ENCODE measurements at regions not wholly inside any gene's neighbourhood (a gene's known extent, or its start where the extent isn't known, plus 50 kb on each side); places are given as distances from the start of the nearest gene placed in this dataset.

DNA sequence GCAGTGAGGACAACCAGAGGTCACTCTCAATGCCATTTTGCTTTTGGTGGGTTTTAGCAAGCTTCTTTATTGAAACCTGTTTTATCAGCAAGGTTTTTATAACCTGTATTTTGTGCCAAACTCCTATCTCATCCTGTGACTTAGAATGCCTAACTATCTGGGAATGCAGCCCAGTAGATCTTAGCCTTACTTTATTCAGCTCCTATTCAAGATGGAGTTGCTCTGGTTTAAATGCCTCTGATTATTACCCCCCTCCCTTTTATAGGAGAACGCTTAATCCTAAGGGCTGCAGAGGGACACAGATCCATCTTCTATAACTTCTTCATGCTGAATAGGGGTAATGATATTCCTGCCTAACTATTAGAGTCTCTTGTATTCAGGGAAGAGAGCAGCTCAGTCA, 179.1 kb downstream of the KIF18A start:
- WGBS, 3 donors, result 70 to 86% (median 85%) methylated on average over 1 of the region's 1 CpG
- Histone ChIP-seq H3K36me3 (ENCODE audit: insufficient read depth in 1 of 2, low read depth in 1 of 2) (no peaks in the 10 kb centered on the region), H3K4me3 (no peak overlapping the region), H3K9me3 (no peaks in the 10 kb centered on the region), H3K27me3 (ENCODE audit: insufficient read depth in 3 of 3, low read length in 2 of 3) (no peaks in the 10 kb centered on the region), H3K27ac (no peak overlapping the region), H3K4me1 (no peaks in the 10 kb centered on the region)
- no peak for ATAC-seq
- TF ChIP-seq, protein P1, sequence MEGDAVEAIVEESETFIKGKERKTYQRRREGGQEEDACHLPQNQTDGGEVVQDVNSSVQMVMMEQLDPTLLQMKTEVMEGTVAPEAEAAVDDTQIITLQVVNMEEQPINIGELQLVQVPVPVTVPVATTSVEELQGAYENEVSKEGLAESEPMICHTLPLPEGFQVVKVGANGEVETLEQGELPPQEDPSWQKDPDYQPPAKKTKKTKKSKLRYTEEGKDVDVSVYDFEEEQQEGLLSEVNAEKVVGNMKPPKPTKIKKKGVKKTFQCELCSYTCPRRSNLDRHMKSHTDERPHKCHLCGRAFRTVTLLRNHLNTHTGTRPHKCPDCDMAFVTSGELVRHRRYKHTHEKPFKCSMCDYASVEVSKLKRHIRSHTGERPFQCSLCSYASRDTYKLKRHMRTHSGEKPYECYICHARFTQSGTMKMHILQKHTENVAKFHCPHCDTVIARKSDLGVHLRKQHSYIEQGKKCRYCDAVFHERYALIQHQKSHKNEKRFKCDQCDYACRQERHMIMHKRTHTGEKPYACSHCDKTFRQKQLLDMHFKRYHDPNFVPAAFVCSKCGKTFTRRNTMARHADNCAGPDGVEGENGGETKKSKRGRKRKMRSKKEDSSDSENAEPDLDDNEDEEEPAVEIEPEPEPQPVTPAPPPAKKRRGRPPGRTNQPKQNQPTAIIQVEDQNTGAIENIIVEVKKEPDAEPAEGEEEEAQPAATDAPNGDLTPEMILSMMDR (IDR thresholded peaks at IDR 0.05), result no peak
- intact Hi-C loops (cut with DNase I), result no loop called here
- DNase-seq, result no peak

DNA sequence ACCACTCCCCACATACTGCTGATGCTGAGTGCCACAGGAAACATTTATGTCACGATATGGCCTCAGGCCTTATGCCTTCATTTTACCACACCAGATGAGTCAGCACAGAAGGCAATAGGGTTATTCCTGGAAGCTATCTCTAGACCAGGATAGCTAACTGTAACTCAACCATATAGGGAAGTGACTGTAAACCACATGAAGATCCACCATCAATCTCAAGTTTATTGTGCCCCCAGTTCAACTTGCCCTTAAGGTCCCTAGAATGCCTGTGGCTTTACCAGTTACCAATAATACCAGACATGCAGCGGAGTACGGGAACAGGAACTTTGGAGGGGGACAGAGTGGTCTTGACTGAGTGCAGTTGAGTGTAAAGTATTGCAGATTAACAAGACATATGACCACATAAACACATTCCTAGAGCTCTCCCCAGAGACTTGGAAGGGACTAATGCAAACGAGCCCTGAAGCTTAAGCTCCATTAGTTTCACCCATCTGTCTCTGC, 180.9 kb downstream of the KIF18A start:
- H3K4me3 ChIP-seq, result no peak overlapping the region
- H3K36me3 ChIP-seq (ENCODE audit: insufficient read depth in 1 of 2, low read depth in 1 of 2), result no peaks in the 10 kb centered on the region
- DNase-seq (no peak), ATAC-seq (no peak)
- 55 to 61% (median 61%) methylated on average over 4 of the region's 4 CpGs for WGBS, 3 donors
- intact Hi-C loops (cut with DNase I), result no loop called here
- H3K4me1 ChIP-seq, result no peaks in the 10 kb centered on the region
- TF ChIP-seq, protein P1 (IDR thresholded peaks at IDR 0.05), result no peak
- no peaks in the 10 kb centered on the region for H3K27me3 ChIP-seq (ENCODE audit: insufficient read depth in 3 of 3, low read length in 2 of 3)
- H3K9me3 ChIP-seq, result peaks cover 2% of the 10 kb centered on the region
- no peak overlapping the region for H3K27ac ChIP-seq

DNA sequence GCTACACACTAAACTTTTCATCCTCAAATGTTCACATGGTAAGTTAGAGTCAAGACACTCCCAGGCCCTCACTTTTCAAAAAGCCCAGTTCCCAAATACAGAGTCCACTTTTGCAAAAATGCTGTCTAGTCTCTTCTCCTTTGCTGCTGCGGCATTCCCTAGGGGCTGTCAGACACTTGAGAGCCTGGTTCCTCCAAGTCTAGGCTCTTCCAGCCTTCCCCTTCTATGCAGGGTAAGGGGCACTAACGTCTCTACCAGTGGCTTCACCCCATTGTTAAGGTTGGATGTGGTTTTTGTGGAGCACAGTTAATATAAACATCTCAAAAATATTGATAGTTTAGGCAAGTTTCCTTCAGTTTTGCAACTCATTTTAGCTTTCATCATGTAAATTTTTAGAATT, 181.5 kb downstream of the KIF18A start:
- TF ChIP-seq, protein P1 (IDR thresholded peaks at IDR 0.05), result no peak
- Histone ChIP-seq H3K27me3 (ENCODE audit: insufficient read depth in 3 of 3, low read length in 2 of 3) (no peaks in the 10 kb centered on the region), H3K4me3 (no peak overlapping the region), H3K27ac (no peak overlapping the region), H3K36me3 (ENCODE audit: insufficient read depth in 1 of 2, low read depth in 1 of 2) (no peaks in the 10 kb centered on the region), H3K4me1 (no peaks in the 10 kb centered on the region), H3K9me3 (peaks cover 2% of the 10 kb centered on the region)
- 46 to 60% (median 58%) methylated on average over 2 of the region's 2 CpGs for WGBS, 3 donors
- ATAC-seq (no peak), DNase-seq (no peak)
- intact Hi-C loops (cut with DNase I), result no loop called here

DNA sequence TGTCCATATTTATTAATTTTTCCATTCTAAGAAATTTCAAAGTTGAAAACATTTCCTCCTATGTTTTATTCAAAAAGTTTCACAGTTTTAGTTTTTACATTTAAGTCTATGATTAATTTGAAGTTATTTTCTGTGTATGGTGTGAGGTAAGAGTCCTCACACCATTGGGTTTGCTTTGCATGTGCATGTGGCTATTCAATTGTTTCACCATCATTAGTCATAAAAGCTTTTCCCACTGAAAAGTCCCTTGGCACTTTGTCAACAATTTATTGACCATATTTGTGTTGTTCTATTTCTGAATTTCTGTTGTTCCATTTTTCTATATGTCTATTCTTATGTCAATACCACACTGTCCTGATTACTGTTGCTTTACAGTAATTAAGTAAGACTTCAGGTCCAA, 186.5 kb downstream of the KIF18A start:
- DNase-seq (no peak), ATAC-seq (no peak)

More for the DNA sequence above, 186.5 kb downstream of the KIF18A start:
- intact Hi-C loops (cut with DNase I), result no loop called here
- TF ChIP-seq, protein P1 (IDR thresholded peaks at IDR 0.05), result no peak
- Histone ChIP-seq H3K9me3 (peaks cover 2% of the 10 kb centered on the region), H3K36me3 (ENCODE audit: insufficient read depth in 1 of 2, low read depth in 1 of 2) (no peaks in the 10 kb centered on the region), H3K4me1 (no peaks in the 10 kb centered on the region), H3K27me3 (ENCODE audit: insufficient read depth in 3 of 3, low read length in 2 of 3) (no peaks in the 10 kb centered on the region), H3K27ac (no peak overlapping the region), H3K4me3 (no peak overlapping the region)

Measured in psoas muscle (tissue), 7 donors.